LNCaP clone FGC (cell line): ENCODE measurements at regions not wholly inside any gene's neighbourhood (a gene's known extent, or its start where the extent isn't known, plus 50 kb on each side); places are given as distances from the start of the nearest gene placed in this dataset.

Source experiments
- DNase-seq: peaks from one replicate; pipeline ENCODE4 v3.0.0-alpha.2; 2011; ENCODE audit warnings: low read depth
- H3K4me3 ChIP-seq: 2 replicates; pipeline ENCODE4 v1.5.1; 2011; ENCODE audit warnings: mild to moderate bottlenecking, low read depth, low read length, control low read depth
- CTCF ChIP-seq: IDR thresholded peaks from 2 replicates; pipeline ENCODE4 v1.5.1; 2012; ENCODE audit warnings: mild to moderate bottlenecking; ENCODE audit not compliant: control insufficient read depth, insufficient read depth; ENCODE audit errors: extremely low read depth

GRCh38 chr2:71787476-71788185 lies 334.3 kb downstream of the DYSF start:
- no peak for DNase-seq
- no peak for TF ChIP-seq CTCF
- H3K4me3 ChIP-seq = no peak overlapping the region

GRCh38 chr2:71787108-71787415 lies 333.7 kb downstream of the DYSF start:
- no peak for DNase-seq
- no peak for TF ChIP-seq CTCF

GRCh38 chr2:71786291-71787107 lies 333.1 kb downstream of the DYSF start:
- TF ChIP-seq CTCF = no peak
- no peak for DNase-seq

More at GRCh38 chr2:71787108-71787415, 333.7 kb downstream of the DYSF start:
- no peak overlapping the region for H3K4me3 ChIP-seq

DNA sequence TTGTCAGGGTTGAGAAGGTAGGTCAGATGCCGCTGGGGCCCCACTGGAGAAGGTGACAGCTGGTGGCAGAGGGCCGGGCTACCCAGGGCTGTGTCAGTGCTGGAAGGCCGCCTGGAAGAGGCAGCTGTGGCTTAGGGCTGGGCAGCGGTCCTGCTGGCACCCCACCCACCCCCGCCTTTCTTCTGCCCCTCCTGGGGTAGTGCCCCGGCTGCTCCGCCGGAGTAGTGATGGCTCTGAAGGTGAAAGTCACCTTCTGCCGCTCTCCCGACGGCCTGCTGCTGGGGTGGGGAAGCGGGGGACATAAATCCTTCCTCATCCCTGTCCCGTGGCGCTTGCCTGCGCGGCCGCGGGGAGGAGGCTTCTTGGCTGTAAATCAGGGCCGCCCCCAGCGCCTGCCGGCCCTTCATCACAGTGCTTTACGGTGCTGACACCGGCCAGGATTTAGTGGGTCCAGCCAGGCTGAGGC lies 332.2 kb downstream of the DYSF start:
- TF ChIP-seq CTCF = no peak
- H3K4me3 ChIP-seq = no peak overlapping the region
- no peak for DNase-seq

More at GRCh38 chr2:71786291-71787107, 333.1 kb downstream of the DYSF start:
- H3K4me3 ChIP-seq = no peak overlapping the region

- no peak for TF ChIP-seq CTCF
- no peak for DNase-seq
- no peak overlapping the region for H3K4me3 ChIP-seq
Measured at GRCh38 chr2:71784734-71785511, 331.6 kb downstream of the DYSF start.

DNA sequence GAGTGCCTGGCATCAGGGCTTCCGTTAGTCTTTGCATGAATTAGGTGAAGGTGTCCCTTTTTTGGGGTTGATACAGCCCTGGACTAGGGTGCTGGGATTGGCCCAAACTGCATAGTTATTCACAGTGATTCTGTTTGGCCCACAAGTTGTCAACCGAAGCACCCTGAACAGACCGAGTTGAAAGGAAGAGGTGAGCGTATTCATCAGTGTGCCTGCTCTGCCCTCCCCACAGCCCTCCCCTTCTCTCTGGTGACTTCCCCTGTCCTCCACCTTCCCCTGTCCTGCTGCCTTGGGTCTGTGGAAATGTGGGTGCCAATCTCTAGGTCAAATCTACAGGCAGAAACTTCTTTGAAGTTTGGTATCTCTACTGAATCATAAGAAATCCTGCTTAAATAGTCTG lies 330.5 kb downstream of the DYSF start:
- DNase-seq = no peak
- no peak overlapping the region for H3K4me3 ChIP-seq
- TF ChIP-seq CTCF = no peak
